ENCODE measurements at regions not wholly inside any gene's neighbourhood (a gene's known extent, or its start where the extent isn't known, plus 50 kb on each side); places are given as distances from the start of the nearest gene placed in this dataset.

GRCh38 chr10:131739206-131739605, 161.6 kb upstream of the PPP2R2D start:
- no peak for DNase-seq (ENCODE audit: low spot score)
- H3K27ac ChIP-seq: no peak overlapping the region
- CTCF ChIA-PET: no interaction called here
- POLR2A ChIA-PET (ENCODE audit: low non-redundant PET): no interaction called here
- no peak for TF ChIP-seq CTCF (conservative IDR thresholded peaks at IDR 0.05; ENCODE audit: low read depth)

- TF ChIP-seq CTCF (conservative IDR thresholded peaks at IDR 0.05; ENCODE audit: low read depth): no peak
- POLR2A ChIA-PET (ENCODE audit: low non-redundant PET): no interaction called here
- no peak for DNase-seq (ENCODE audit: low spot score)
- CTCF ChIA-PET: no interaction called here
- no peak overlapping the region for H3K27ac ChIP-seq
Observed at GRCh38 chr10:131742500-131742951, 158.3 kb upstream of the PPP2R2D start.

GRCh38 chr10:131743190-131744151, 157.3 kb upstream of the PPP2R2D start:
- POLR2A ChIA-PET (ENCODE audit: low non-redundant PET): no interaction called here
- CTCF ChIA-PET: no interaction called here
- no peak for TF ChIP-seq CTCF (conservative IDR thresholded peaks at IDR 0.05; ENCODE audit: low read depth)
- no peak for DNase-seq (ENCODE audit: low spot score)
- H3K27ac ChIP-seq: no peak overlapping the region

GRCh38 chr10:131744346-131744745, 156.5 kb upstream of the PPP2R2D start:
- no peak for DNase-seq (ENCODE audit: low spot score)
- ChIA-PET CTCF (no interaction called here), POLR2A (ENCODE audit: low non-redundant PET) (no interaction called here)
- no peak for TF ChIP-seq CTCF (conservative IDR thresholded peaks at IDR 0.05; ENCODE audit: low read depth)
- H3K27ac ChIP-seq: no peak overlapping the region

- TF ChIP-seq CTCF (conservative IDR thresholded peaks at IDR 0.05; ENCODE audit: low read depth): no peak
- no peak overlapping the region for H3K27ac ChIP-seq
- DNase-seq (ENCODE audit: low spot score): no peak
- POLR2A ChIA-PET (ENCODE audit: low non-redundant PET): no interaction called here
- CTCF ChIA-PET: no interaction called here
Observed at GRCh38 chr10:131745591-131745990, 155.2 kb upstream of the PPP2R2D start.

DNA sequence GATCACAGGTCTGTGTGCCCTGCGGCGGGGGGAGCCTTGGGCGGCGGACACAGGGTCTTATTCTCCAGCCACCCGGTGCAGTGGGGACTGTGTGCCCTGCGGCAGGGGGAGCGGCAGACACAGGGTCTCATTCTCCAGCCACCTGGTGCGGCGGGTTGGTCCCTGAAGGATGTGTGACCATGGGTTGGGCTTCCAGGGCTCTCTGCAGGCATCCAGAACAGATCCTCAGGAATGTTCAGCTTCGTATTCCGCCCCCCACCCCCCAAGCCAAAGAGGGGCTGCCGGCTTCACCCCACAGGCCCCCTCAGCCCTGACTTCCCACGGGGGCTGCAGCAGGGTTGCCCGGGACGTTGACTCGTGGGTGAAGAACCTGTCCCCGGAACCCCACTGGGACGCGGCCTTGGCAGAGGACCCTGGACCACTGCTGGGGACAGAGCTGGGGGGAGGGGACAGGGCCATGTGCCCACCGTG, 154.5 kb upstream of the PPP2R2D start:
- TF ChIP-seq CTCF (conservative IDR thresholded peaks at IDR 0.05; ENCODE audit: low read depth): no peak
- ChIA-PET CTCF (no interaction called here), POLR2A (ENCODE audit: low non-redundant PET) (no interaction called here)
- no peak overlapping the region for H3K27ac ChIP-seq
- DNase-seq (ENCODE audit: low spot score): no peak
